Endothelial cell (in vitro differentiated cells): ENCODE measurements at regions not wholly inside any gene's neighbourhood (a gene's known extent, or its start where the extent isn't known, plus 50 kb on each side); places are given as distances from the start of the nearest gene placed in this dataset.

Experiments used
- DNase-seq: peaks from one replicate; pipeline ENCODE4 v3.0.0; 2021; ENCODE audit warnings: low spot score
- H3K27ac Mint-ChIP-seq: one replicate; pipeline ENCODE4 v1.8.0; 2021; ENCODE audit warnings: mixed read lengths, inconsistent platforms; ENCODE audit not compliant: unreplicated experiment
- H3K27me3 Mint-ChIP-seq: one replicate; pipeline ENCODE4 v1.8.0; 2021; ENCODE audit warnings: mild to moderate bottlenecking, moderate library complexity, mixed read lengths, inconsistent platforms; ENCODE audit not compliant: unreplicated experiment
- H3K36me3 Mint-ChIP-seq: one replicate; pipeline ENCODE4 v1.8.0; 2021; ENCODE audit warnings: mild to moderate bottlenecking, low read depth, mixed read lengths, inconsistent platforms; ENCODE audit not compliant: unreplicated experiment
- H3K4me1 Mint-ChIP-seq: one replicate; pipeline ENCODE4 v1.8.0; 2021; ENCODE audit warnings: mild to moderate bottlenecking, mixed read lengths, inconsistent platforms; ENCODE audit not compliant: unreplicated experiment
- H3K4me3 Mint-ChIP-seq: one replicate; pipeline ENCODE4 v1.8.0; 2021; ENCODE audit warnings: mild to moderate bottlenecking, mixed read lengths, inconsistent platforms; ENCODE audit not compliant: unreplicated experiment
- H3K9me3 Mint-ChIP-seq: one replicate; pipeline ENCODE4 v1.8.0; 2021; ENCODE audit warnings: mixed read lengths, inconsistent platforms; ENCODE audit not compliant: unreplicated experiment
- TF ChIP-seq, protein P1 (sequence below): fragments of 200-600 bp; sonication (generic); IDR thresholded peaks from one replicate; pipeline ENCODE4 v1.5.0; 2021; ENCODE audit warnings: antibody characterized with exemption; ENCODE audit not compliant: unreplicated experiment

DNA sequence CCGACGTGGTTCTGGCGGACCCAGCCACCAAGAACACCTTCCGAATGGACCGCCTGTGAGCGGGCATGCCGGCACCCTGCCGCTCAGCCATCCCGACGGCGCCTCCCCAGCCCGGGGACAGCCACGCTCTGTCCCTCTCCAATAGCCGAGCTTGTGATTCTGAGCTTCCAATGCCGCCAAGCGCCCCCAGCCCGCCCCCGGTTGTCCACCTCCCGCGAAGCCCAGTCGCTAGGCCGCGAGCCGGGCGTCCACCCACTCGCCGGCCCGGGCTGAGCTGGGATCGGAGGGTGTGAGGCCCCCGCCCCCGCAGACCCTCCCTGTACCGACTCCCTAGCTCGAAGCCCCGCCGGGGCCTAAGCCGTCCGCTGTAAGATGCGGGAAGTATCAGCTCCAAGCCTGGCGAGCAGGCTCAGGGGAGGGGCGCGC lies 1195.1 kb upstream of the CHAC2 start:
- Mint-ChIP-seq H3K4me3 (no peak overlapping the region), H3K4me1 (no peaks in the 10 kb centered on the region), H3K27ac (no peak overlapping the region), H3K36me3 (peaks cover 3% of the 10 kb centered on the region), H3K27me3 (peaks cover 6% of the 10 kb centered on the region), H3K9me3 (peaks cover 4% of the 10 kb centered on the region)
- TF ChIP-seq, protein P1, sequence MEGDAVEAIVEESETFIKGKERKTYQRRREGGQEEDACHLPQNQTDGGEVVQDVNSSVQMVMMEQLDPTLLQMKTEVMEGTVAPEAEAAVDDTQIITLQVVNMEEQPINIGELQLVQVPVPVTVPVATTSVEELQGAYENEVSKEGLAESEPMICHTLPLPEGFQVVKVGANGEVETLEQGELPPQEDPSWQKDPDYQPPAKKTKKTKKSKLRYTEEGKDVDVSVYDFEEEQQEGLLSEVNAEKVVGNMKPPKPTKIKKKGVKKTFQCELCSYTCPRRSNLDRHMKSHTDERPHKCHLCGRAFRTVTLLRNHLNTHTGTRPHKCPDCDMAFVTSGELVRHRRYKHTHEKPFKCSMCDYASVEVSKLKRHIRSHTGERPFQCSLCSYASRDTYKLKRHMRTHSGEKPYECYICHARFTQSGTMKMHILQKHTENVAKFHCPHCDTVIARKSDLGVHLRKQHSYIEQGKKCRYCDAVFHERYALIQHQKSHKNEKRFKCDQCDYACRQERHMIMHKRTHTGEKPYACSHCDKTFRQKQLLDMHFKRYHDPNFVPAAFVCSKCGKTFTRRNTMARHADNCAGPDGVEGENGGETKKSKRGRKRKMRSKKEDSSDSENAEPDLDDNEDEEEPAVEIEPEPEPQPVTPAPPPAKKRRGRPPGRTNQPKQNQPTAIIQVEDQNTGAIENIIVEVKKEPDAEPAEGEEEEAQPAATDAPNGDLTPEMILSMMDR: no peak
- no peak for DNase-seq

DNA sequence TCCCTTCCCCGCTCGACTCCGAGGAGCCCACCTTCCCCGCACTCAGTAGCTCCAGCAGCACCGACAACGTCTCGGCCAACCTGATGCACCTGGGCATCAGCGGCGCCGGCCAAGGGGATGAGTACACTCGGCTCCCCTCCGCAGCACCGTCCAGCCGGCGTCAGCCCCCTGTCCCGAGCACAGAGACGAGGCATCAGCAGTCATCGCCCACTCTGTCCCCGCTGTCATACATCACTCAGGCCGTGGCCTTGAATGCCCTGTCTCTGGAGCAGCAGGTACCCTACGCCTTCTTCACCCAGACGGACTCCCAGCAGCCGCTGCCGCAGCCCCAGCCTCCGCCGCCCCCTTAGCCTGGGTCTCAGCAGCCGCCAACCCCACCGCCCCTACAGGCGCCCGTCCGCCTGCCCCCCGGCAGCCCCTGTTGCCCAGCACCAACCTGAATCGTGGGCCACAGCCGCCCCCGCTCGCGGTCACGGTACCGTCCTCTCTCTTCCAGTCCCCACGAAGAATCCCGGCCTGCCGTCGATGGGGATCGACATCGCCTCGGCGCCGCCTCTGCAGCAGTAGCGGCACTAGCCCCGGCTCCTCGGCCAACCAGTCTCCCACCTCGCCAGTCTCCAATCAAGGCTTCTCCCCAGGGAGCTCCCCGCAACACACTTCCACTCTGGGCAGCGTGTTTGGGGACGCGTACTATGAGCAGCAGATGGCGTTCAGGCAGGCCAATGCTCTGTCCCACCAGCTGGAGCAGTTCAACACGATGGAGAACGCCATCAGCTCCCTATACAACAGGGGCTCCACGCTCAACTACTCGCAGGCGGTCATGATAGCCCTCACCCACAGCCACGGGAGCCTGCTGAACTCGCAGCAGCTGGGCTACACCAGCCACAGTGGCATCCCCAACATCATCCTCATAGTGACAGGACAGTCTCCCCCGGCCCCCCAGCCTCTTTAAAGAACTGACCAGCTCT lies 1195.9 kb upstream of the CHAC2 start:
- peaks cover 6% of the 10 kb centered on the region for H3K27me3 Mint-ChIP-seq
- no peaks in the 10 kb centered on the region for H3K4me1 Mint-ChIP-seq
- H3K9me3 Mint-ChIP-seq: peaks cover 4% of the 10 kb centered on the region
- no peak overlapping the region for H3K27ac Mint-ChIP-seq
- TF ChIP-seq, protein P1: no peak
- H3K36me3 Mint-ChIP-seq: peaks cover 3% of the 10 kb centered on the region
- no peak for DNase-seq
- no peak overlapping the region for H3K4me3 Mint-ChIP-seq

DNA sequence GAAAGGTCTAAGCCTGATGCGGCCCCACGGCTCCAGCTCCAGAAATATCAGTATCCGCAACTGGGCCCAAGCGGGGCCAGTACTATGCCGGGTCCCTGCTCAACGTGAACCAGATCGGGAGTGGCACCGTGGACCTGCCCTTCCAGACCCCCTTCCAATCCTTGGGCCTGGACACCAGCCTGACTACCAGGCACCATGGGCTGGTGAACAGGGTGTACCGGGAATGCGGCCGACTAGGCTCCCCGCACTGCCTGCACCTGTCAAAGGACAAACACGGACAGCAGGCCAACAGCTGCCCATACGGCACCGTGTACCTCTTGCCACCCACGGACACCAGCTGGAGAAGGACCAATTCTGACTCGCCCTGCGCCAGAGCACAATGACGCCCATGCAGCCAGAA lies 1196.9 kb upstream of the CHAC2 start:
- Mint-ChIP-seq H3K27me3 (peaks cover 6% of the 10 kb centered on the region), H3K4me3 (no peak overlapping the region), H3K27ac (no peak overlapping the region), H3K4me1 (no peaks in the 10 kb centered on the region), H3K36me3 (peaks cover 3% of the 10 kb centered on the region), H3K9me3 (peaks cover 4% of the 10 kb centered on the region)
- DNase-seq: no peak
- TF ChIP-seq, protein P1: no peak

DNA sequence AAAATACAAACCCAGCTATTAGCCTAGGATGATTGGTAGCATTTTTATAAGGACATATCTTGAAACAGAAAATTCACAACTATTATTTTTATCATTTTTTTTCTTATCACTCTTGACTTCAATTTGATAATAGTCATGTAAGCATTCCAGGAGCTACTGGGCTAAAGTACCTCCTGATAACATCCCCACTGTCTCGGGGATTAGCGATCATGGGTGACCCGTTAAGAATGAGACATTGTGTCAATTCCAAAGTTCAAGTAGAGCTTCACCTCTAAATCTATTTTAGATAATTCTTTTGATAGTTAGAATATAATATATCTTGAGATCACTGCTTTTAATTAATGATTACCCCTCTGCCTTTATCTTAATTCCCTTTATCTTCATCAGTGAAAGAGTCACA lies 1204.5 kb upstream of the CHAC2 start:
- no peak overlapping the region for H3K4me3 Mint-ChIP-seq
- H3K27me3 Mint-ChIP-seq: peaks cover 3% of the 10 kb centered on the region
- TF ChIP-seq, protein P1: no peak
- no peaks in the 10 kb centered on the region for H3K36me3 Mint-ChIP-seq
- H3K4me1 Mint-ChIP-seq: no peaks in the 10 kb centered on the region
- H3K27ac Mint-ChIP-seq: no peak overlapping the region
- no peaks in the 10 kb centered on the region for H3K9me3 Mint-ChIP-seq
- no peak for DNase-seq

DNA sequence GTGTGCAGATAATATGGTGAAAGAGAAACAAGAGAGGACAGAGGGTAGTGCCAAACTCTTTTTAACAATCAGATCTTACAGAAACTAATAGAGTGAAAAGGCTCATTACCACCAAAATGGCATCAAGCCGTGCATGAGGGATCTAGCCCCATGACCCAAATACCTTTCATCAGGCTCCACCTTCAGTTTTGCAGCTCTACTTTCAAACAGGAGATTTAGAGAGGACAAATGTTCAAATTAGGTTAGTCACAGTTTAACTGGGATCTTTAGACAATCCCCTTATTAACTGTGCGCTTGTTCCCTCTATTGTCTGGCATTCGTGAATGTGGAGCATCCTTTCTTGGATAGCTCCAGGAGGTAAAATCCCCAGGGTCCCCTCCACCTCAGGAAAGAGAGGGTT lies 1209.3 kb upstream of the CHAC2 start:
- Mint-ChIP-seq H3K4me1 (no peaks in the 10 kb centered on the region), H3K27ac (no peak overlapping the region), H3K9me3 (no peaks in the 10 kb centered on the region), H3K4me3 (no peak overlapping the region), H3K27me3 (peaks cover 2% of the 10 kb centered on the region), H3K36me3 (no peaks in the 10 kb centered on the region)
- DNase-seq: no peak
- TF ChIP-seq, protein P1: no peak
